Right lobe of liver (tissue), 4 donors: ENCODE measurements at regions not wholly inside any gene's neighbourhood (a gene's known extent, or its start where the extent isn't known, plus 50 kb on each side); places are given as distances from the start of the nearest gene placed in this dataset.

Experiments used
- POLR2A ChIP-seq: fragments of 450-650 bp; IDR thresholded peaks from one replicate; pipeline ENCODE4 v1.6.1; 2017; ENCODE audit warnings: antibody characterized with exemption, mild to moderate bottlenecking
- TF ChIP-seq, protein P1 (sequence below), 4 donors: fragments of 200-600 bp in 3 of 4; fragments of 450-650 bp in 1 of 4; IDR thresholded peaks; one replicate each; pipeline versions ENCODE4 v1.5.1 to v1.8.0; 2016 to 2022; ENCODE audit warnings: antibody characterized with exemption in 4 of 4, mild to moderate bottlenecking in 2 of 4
- donor health status: DM: no; HTN: no; CAD: no.
- donor health status: DM: no; HTN: no; CAD: no.
- donor health status: DM: no; HTN: yes; CAD: no.

- TF ChIP-seq, protein P1, sequence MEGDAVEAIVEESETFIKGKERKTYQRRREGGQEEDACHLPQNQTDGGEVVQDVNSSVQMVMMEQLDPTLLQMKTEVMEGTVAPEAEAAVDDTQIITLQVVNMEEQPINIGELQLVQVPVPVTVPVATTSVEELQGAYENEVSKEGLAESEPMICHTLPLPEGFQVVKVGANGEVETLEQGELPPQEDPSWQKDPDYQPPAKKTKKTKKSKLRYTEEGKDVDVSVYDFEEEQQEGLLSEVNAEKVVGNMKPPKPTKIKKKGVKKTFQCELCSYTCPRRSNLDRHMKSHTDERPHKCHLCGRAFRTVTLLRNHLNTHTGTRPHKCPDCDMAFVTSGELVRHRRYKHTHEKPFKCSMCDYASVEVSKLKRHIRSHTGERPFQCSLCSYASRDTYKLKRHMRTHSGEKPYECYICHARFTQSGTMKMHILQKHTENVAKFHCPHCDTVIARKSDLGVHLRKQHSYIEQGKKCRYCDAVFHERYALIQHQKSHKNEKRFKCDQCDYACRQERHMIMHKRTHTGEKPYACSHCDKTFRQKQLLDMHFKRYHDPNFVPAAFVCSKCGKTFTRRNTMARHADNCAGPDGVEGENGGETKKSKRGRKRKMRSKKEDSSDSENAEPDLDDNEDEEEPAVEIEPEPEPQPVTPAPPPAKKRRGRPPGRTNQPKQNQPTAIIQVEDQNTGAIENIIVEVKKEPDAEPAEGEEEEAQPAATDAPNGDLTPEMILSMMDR (IDR thresholded peaks at IDR 0.05), result no peak
- no peak for TF ChIP-seq POLR2A
Observed at GRCh38 chr1:221880182-221880581, 138.3 kb upstream of the DUSP10 start.
